ENCODE measurements at regions not wholly inside any gene's neighbourhood (a gene's known extent, or its start where the extent isn't known, plus 50 kb on each side); places are given as distances from the start of the nearest gene placed in this dataset.

DNA sequence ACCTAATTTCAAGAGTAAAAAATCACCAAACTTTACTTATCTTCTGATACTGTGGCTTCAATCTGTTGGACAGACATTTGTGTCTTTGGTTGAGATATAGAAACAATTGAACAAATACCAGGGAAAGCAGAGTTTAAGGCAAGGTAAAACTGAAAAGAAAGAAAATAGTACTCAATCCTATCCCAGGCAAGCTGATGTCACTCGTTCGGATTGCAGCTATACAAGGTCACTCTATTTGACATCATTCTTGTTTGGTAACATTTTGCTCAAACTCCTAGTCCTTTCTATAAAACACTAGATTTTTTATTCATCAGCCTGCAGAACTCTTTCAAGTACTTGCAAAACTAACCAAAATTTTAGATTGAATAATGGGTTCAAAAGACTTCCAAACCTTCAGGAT is 91.9 kb upstream of the ANKRD55 start:
- Histone ChIP-seq H3K27me3 (no peaks in the 10 kb centered on the region), H3K36me3 (no peaks in the 10 kb centered on the region), H3K9me3 (no peaks in the 10 kb centered on the region), H3K4me1 (peaks cover 0 to 10% (median 0%) of the 10 kb centered on the region in 4 donors), H3K4me3 (no peak overlapping the region), H3K27ac (no peak overlapping the region)
- TF ChIP-seq, protein P1, sequence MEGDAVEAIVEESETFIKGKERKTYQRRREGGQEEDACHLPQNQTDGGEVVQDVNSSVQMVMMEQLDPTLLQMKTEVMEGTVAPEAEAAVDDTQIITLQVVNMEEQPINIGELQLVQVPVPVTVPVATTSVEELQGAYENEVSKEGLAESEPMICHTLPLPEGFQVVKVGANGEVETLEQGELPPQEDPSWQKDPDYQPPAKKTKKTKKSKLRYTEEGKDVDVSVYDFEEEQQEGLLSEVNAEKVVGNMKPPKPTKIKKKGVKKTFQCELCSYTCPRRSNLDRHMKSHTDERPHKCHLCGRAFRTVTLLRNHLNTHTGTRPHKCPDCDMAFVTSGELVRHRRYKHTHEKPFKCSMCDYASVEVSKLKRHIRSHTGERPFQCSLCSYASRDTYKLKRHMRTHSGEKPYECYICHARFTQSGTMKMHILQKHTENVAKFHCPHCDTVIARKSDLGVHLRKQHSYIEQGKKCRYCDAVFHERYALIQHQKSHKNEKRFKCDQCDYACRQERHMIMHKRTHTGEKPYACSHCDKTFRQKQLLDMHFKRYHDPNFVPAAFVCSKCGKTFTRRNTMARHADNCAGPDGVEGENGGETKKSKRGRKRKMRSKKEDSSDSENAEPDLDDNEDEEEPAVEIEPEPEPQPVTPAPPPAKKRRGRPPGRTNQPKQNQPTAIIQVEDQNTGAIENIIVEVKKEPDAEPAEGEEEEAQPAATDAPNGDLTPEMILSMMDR (IDR thresholded peaks at IDR 0.05), result no peak
- TF ChIP-seq POLR2A (IDR thresholded peaks at IDR 0.05) (no peak), POLR2AphosphoS5 (IDR thresholded peaks at IDR 0.05) (no peak), EP300 (IDR thresholded peaks at IDR 0.05) (no peak)
- 87 to 97% (median 89%) methylated on average over 2 of the region's 2 CpGs for WGBS, 5 donors
- DNase-seq, result no peak
- intact Hi-C loops (cut with DNase I; ENCODE audit: low total_unique reads), result no loop called here

- H3K36me3 ChIP-seq, result no peaks in the 10 kb centered on the region
- WGBS, 5 donors, result 51 to 71% (median 61%) methylated on average over 2 of the region's 2 CpGs
- no peaks in the 10 kb centered on the region for H3K9me3 ChIP-seq
- H3K4me1 ChIP-seq, result peaks cover 0 to under 1% (median 0%) of the 10 kb centered on the region in 4 donors
- no peak overlapping the region for H3K4me3 ChIP-seq
- TF ChIP-seq EP300 (IDR thresholded peaks at IDR 0.05), result no peak
- TF ChIP-seq POLR2AphosphoS5 (IDR thresholded peaks at IDR 0.05), result no peak
- TF ChIP-seq, protein P1 (IDR thresholded peaks at IDR 0.05), result no peak
- no peak for TF ChIP-seq POLR2A (IDR thresholded peaks at IDR 0.05)
- H3K27me3 ChIP-seq, result no peaks in the 10 kb centered on the region
- DNase-seq, result peak in 1 of 2 donors; percentile 43
- H3K27ac ChIP-seq, result no peak overlapping the region
- intact Hi-C loops (cut with DNase I; ENCODE audit: low total_unique reads), result no loop called here
These were observed 90.4 kb upstream of the ANKRD55 start for GRCh38 chr5:56323505-56323904.

DNA sequence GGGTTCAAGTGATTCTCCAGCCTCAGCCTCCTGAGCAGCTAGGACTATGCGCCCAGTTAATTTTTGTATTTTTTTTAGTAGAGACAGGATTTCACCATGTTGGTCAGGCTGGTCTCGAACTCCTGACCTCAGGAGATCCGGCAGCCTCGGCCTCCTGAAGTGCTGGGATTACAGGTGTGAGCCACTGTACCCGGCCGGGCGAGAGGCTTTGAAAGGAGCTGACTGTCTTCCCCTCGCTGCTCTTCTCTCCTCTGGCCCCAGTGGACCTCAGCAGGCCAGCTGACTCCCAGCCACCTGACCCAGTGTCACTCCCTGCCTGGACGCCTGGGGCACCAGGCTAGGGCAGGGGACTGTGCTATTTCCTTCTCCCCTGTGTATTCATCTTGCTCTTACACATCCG is 89.5 kb upstream of the ANKRD55 start:
- H3K9me3 ChIP-seq, result no peaks in the 10 kb centered on the region
- TF ChIP-seq, protein P1 (IDR thresholded peaks at IDR 0.05), result no peak
- no peak for TF ChIP-seq POLR2AphosphoS5 (IDR thresholded peaks at IDR 0.05)
- no peak for TF ChIP-seq POLR2A (IDR thresholded peaks at IDR 0.05)
- TF ChIP-seq EP300 (IDR thresholded peaks at IDR 0.05), result no peak
- 94 to 97% (median 94%) methylated on average over 7 to 10 of the region's 10 CpGs for WGBS, 5 donors
- DNase-seq, result no peak
- H3K27ac ChIP-seq, result no peak overlapping the region
- no peaks in the 10 kb centered on the region for H3K36me3 ChIP-seq
- H3K27me3 ChIP-seq, result no peaks in the 10 kb centered on the region
- no peak overlapping the region for H3K4me3 ChIP-seq
- no peaks in the 10 kb centered on the region for H3K4me1 ChIP-seq
- intact Hi-C loops (cut with DNase I; ENCODE audit: low total_unique reads), result no loop called here

- no peaks in the 10 kb centered on the region for H3K27me3 ChIP-seq
- no peak for DNase-seq
- WGBS, 5 donors, result 84 to 98% (median 92%) methylated on average over 8 to 10 of the region's 10 CpGs
- intact Hi-C loops (cut with DNase I; ENCODE audit: low total_unique reads), result no loop called here
- H3K9me3 ChIP-seq, result no peaks in the 10 kb centered on the region
- H3K4me1 ChIP-seq, result no peaks in the 10 kb centered on the region
- no peak overlapping the region for H3K4me3 ChIP-seq
- no peak overlapping the region for H3K27ac ChIP-seq
- no peak for TF ChIP-seq EP300 (IDR thresholded peaks at IDR 0.05)
- TF ChIP-seq POLR2A (IDR thresholded peaks at IDR 0.05), result no peak
- no peak for TF ChIP-seq POLR2AphosphoS5 (IDR thresholded peaks at IDR 0.05)
- H3K36me3 ChIP-seq, result no peaks in the 10 kb centered on the region
These were observed 88.2 kb upstream of the ANKRD55 start for GRCh38 chr5:56321236-56321881.

GRCh38 chr5:56320686-56321085 is 87.6 kb upstream of the ANKRD55 start:
- TF ChIP-seq EP300 (IDR thresholded peaks at IDR 0.05) (no peak), POLR2AphosphoS5 (IDR thresholded peaks at IDR 0.05) (no peak), POLR2A (IDR thresholded peaks at IDR 0.05) (no peak)
- TF ChIP-seq, protein P1 (IDR thresholded peaks at IDR 0.05), result no peak
- H3K27me3 ChIP-seq, result no peaks in the 10 kb centered on the region
- no peaks in the 10 kb centered on the region for H3K9me3 ChIP-seq
- H3K27ac ChIP-seq, result no peak overlapping the region
- no peak overlapping the region for H3K4me3 ChIP-seq
- 91 to 100% (median 94%) methylated on average over 3 of the region's 3 CpGs for WGBS, 5 donors
- H3K4me1 ChIP-seq, result no peaks in the 10 kb centered on the region
- no peaks in the 10 kb centered on the region for H3K36me3 ChIP-seq
- intact Hi-C loops (cut with DNase I; ENCODE audit: low total_unique reads), result no loop called here
- no peak for DNase-seq

Data from stomach (tissue), 8 donors.